ENCODE measurements at regions not wholly inside any gene's neighbourhood (a gene's known extent, or its start where the extent isn't known, plus 50 kb on each side); places are given as distances from the start of the nearest gene placed in this dataset.

GRCh38 chr4:147367891-147368290, 113.0 kb upstream of the EDNRA start:
- Histone ChIP-seq H3K9me3 (ENCODE audit: insufficient read depth, low read length) (no peaks in the 10 kb centered on the region), H3K27ac (ENCODE audit: low read depth, low read length) (no peak overlapping the region), H4K20me1 (ENCODE audit: low read depth, low read length) (no peaks in the 10 kb centered on the region), H3K4me3 (ENCODE audit: insufficient read depth, low read length, poor library complexity, severe bottlenecking) (no peak overlapping the region), H3F3A (ENCODE audit: insufficient read depth) (no peaks in the 10 kb centered on the region), H3K36me3 (ENCODE audit: low read length) (no peaks in the 10 kb centered on the region), H3K9me2 (replicated peaks; ENCODE audit: insufficient read depth, low read length) (no peaks in the 10 kb centered on the region), H2AFZ (ENCODE audit: low read depth, low read length, severe bottlenecking) (no peak overlapping the region), H3K79me2 (ENCODE audit: insufficient read depth, low read length) (no peaks in the 10 kb centered on the region), H3K4me2 (ENCODE audit: low read depth, low read length, poor library complexity, severe bottlenecking) (no peak overlapping the region), H3K9ac (ENCODE audit: low read length) (no peak overlapping the region), H3K27me3 (ENCODE audit: low read length) (no peaks in the 10 kb centered on the region)
- TF ChIP-seq EZH2phosphoT487 (conservative IDR thresholded peaks at IDR 0.05; ENCODE audit: low read length) (no peak), CTCF (IDR thresholded peaks at IDR 0.05; ENCODE audit: insufficient read depth, low read length, poor library complexity, severe bottlenecking) (no peak)

GRCh38 chr4:147368948-147369347, 111.9 kb upstream of the EDNRA start:
- H3K27me3 ChIP-seq (ENCODE audit: low read length): no peaks in the 10 kb centered on the region
- no peaks in the 10 kb centered on the region for H3K36me3 ChIP-seq (ENCODE audit: low read length)
- no peak overlapping the region for H3K4me3 ChIP-seq (ENCODE audit: insufficient read depth, low read length, poor library complexity, severe bottlenecking)
- no peaks in the 10 kb centered on the region for H3K9me3 ChIP-seq (ENCODE audit: insufficient read depth, low read length)
- H3F3A ChIP-seq (ENCODE audit: insufficient read depth): no peaks in the 10 kb centered on the region
- H3K27ac ChIP-seq (ENCODE audit: low read depth, low read length): no peak overlapping the region
- no peak overlapping the region for H3K9ac ChIP-seq (ENCODE audit: low read length)
- H3K9me2 ChIP-seq (replicated peaks; ENCODE audit: insufficient read depth, low read length): no peaks in the 10 kb centered on the region
- no peak overlapping the region for H3K4me2 ChIP-seq (ENCODE audit: low read depth, low read length, poor library complexity, severe bottlenecking)
- H4K20me1 ChIP-seq (ENCODE audit: low read depth, low read length): no peaks in the 10 kb centered on the region
- no peak overlapping the region for H2AFZ ChIP-seq (ENCODE audit: low read depth, low read length, severe bottlenecking)
- no peaks in the 10 kb centered on the region for H3K79me2 ChIP-seq (ENCODE audit: insufficient read depth, low read length)
- TF ChIP-seq CTCF (IDR thresholded peaks at IDR 0.05; ENCODE audit: insufficient read depth, low read length, poor library complexity, severe bottlenecking) (no peak), EZH2phosphoT487 (conservative IDR thresholded peaks at IDR 0.05; ENCODE audit: low read length) (no peak)

DNA sequence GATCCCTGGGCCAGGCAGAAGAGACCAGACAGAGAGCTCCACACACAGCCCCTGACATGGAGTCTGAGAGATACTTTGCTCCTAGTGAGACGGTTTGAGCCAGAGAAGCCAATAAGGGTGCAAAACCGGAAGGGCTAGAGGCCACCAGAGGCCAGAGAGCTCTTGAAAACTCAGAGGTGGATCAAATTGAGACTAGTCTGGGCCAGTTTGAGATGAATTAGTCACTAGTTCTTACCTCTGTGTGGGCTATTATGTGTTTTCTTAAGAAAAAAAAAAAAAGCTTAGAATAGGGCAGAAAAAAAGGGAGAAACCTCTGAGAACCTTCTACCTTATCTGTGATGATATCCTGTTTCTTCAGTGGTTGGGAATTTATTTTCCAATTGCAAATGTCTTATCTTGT, 110.4 kb upstream of the EDNRA start:
- Histone ChIP-seq H3K9me3 (ENCODE audit: insufficient read depth, low read length) (no peaks in the 10 kb centered on the region), H2AFZ (ENCODE audit: low read depth, low read length, severe bottlenecking) (no peak overlapping the region), H3K4me3 (ENCODE audit: insufficient read depth, low read length, poor library complexity, severe bottlenecking) (no peak overlapping the region), H3K9ac (ENCODE audit: low read length) (no peak overlapping the region), H3K36me3 (ENCODE audit: low read length) (no peaks in the 10 kb centered on the region), H3K4me2 (ENCODE audit: low read depth, low read length, poor library complexity, severe bottlenecking) (no peak overlapping the region), H3K9me2 (replicated peaks; ENCODE audit: insufficient read depth, low read length) (no peaks in the 10 kb centered on the region), H3K79me2 (ENCODE audit: insufficient read depth, low read length) (no peaks in the 10 kb centered on the region), H3K27ac (ENCODE audit: low read depth, low read length) (no peak overlapping the region), H4K20me1 (ENCODE audit: low read depth, low read length) (no peaks in the 10 kb centered on the region), H3F3A (ENCODE audit: insufficient read depth) (no peaks in the 10 kb centered on the region), H3K27me3 (ENCODE audit: low read length) (no peaks in the 10 kb centered on the region)
- TF ChIP-seq CTCF (IDR thresholded peaks at IDR 0.05; ENCODE audit: insufficient read depth, low read length, poor library complexity, severe bottlenecking): no peak

DNA sequence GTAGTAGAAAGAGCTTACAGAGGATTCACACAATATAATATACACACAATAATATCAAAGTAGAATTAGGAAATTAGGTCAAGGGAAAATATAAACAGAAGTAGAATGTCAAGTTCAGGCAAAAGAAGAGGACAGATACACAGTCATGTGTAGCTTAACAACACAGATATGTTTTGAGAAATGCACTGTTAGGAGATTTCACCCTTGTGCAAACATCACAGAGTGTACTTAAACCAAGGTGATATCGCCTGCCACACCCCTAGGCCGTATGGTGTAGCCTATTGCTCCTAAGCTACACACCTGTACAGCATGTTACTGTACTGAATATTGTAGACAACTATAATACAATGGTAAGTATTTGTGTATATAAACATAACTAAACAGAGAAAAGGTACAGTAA, 110.0 kb upstream of the EDNRA start:
- no peaks in the 10 kb centered on the region for H3K9me3 ChIP-seq (ENCODE audit: insufficient read depth, low read length)
- H3K27me3 ChIP-seq (ENCODE audit: low read length): no peaks in the 10 kb centered on the region
- no peak for TF ChIP-seq CTCF (IDR thresholded peaks at IDR 0.05; ENCODE audit: insufficient read depth, low read length, poor library complexity, severe bottlenecking)
- TF ChIP-seq EZH2phosphoT487 (conservative IDR thresholded peaks at IDR 0.05; ENCODE audit: low read length): no peak

More for the DNA sequence above, 110.0 kb upstream of the EDNRA start:
- Histone ChIP-seq H3K9me2 (replicated peaks; ENCODE audit: insufficient read depth, low read length) (no peaks in the 10 kb centered on the region), H3K4me2 (ENCODE audit: low read depth, low read length, poor library complexity, severe bottlenecking) (no peak overlapping the region), H4K20me1 (ENCODE audit: low read depth, low read length) (no peaks in the 10 kb centered on the region), H3K27ac (ENCODE audit: low read depth, low read length) (no peak overlapping the region), H3F3A (ENCODE audit: insufficient read depth) (no peaks in the 10 kb centered on the region), H2AFZ (ENCODE audit: low read depth, low read length, severe bottlenecking) (no peak overlapping the region), H3K4me3 (ENCODE audit: insufficient read depth, low read length, poor library complexity, severe bottlenecking) (no peak overlapping the region), H3K36me3 (ENCODE audit: low read length) (no peaks in the 10 kb centered on the region), H3K9ac (ENCODE audit: low read length) (no peak overlapping the region), H3K79me2 (ENCODE audit: insufficient read depth, low read length) (no peaks in the 10 kb centered on the region)

Data from SU-DHL-6 (cell line).